ENCODE measurements at regions not wholly inside any gene's neighbourhood (a gene's known extent, or its start where the extent isn't known, plus 50 kb on each side); places are given as distances from the start of the nearest gene placed in this dataset.

- Histone ChIP-seq H3K27ac (ENCODE audit: low read depth, low read length) (no peak overlapping the region), H3K4me3 (ENCODE audit: low read length) (no peak overlapping the region), H3K9me3 (ENCODE audit: control insufficient read depth, low read length) (no peaks in the 10 kb centered on the region), H3K36me3 (ENCODE audit: control insufficient read depth, insufficient read depth, low read length) (no peaks in the 10 kb centered on the region), H3K27me3 (ENCODE audit: control insufficient read depth, insufficient read depth, low read length, poor library complexity, severe bottlenecking) (no peaks in the 10 kb centered on the region), H3K4me1 (ENCODE audit: control insufficient read depth, insufficient read depth, low read length) (peaks cover 4% of the 10 kb centered on the region), H3K9ac (ENCODE audit: extremely low read depth, low read length, poor library complexity, severe bottlenecking) (no peak overlapping the region)
- H3K36me3 Mint-ChIP-seq (ENCODE audit: low read depth), result no peaks in the 10 kb centered on the region
- no peak overlapping the region for H3K27ac Mint-ChIP-seq
- TF ChIP-seq CTCF (conservative IDR thresholded peaks at IDR 0.05), result no peak
- no peak for DNase-seq
- H3K27me3 Mint-ChIP-seq (ENCODE audit: insufficient read depth), result no peaks in the 10 kb centered on the region
- no peaks in the 10 kb centered on the region for H3K9me3 Mint-ChIP-seq
- 92 to 96% methylated on average over 13 to 21 of the region's 21 CpGs for WGBS, 2 experiments (ENCODE audit: insufficient coverage in 1 of 2, insufficient read length in 1 of 2)
- H3K4me3 Mint-ChIP-seq, result no peak overlapping the region
- H3K4me1 Mint-ChIP-seq, result peaks cover 22% of the 10 kb centered on the region
Measured at GRCh38 chr2:120881981-120882788, 146.5 kb downstream of the GLI2 start.

DNA sequence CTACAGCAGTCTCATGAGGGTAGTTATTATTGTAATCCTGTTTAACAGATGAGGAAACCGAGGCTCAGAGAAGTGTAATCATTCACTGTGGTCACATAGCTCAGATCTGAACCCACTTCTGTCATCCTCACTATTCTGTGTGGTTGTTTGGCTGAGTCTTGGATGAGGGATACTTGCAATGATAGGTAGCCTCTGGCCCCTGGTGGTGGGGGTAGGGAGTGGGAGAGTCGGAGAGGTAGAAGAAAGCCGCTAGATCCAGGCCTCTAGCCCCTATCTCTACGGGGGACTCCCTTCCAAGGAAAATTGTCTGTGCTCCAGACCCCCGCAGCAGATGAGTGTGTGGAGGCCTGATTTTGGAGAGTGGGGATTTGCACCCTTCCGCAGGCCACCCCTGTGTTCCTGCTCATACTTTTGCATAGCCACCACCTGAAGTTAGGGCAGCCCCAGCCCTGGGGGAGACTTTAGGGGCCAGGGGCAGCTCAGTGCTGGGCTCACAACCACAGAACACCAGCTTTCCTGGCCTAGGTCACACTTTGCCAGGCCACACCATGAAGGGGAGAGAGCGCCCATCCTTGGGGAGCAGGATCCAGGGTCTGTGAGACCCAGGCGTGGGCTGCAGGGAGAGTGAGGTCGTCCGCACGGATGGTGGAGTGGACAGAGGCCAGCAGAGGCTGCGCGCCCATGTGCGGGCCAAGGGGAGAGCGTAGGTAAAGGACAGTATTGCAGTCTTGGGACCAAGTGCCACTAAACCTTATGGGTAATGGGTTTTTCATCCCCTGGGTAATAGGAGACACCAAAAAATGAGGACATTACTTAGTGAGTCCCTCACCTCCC lies 148.2 kb downstream of the GLI2 start:
- H3K27ac ChIP-seq (ENCODE audit: low read depth, low read length), result no peak overlapping the region
- Mint-ChIP-seq H3K4me3 (no peak overlapping the region), H3K4me1 (peaks cover 36% of the 10 kb centered on the region), H3K27me3 (ENCODE audit: insufficient read depth) (no peaks in the 10 kb centered on the region), H3K27ac (no peak overlapping the region), H3K9me3 (no peaks in the 10 kb centered on the region), H3K36me3 (ENCODE audit: low read depth) (no peaks in the 10 kb centered on the region)
- no peaks in the 10 kb centered on the region for H3K27me3 ChIP-seq (ENCODE audit: control insufficient read depth, insufficient read depth, low read length, poor library complexity, severe bottlenecking)
- peak; percentile 72 for TF ChIP-seq CTCF (conservative IDR thresholded peaks at IDR 0.05)
- DNase-seq, result peak; percentile 80
- H3K36me3 ChIP-seq (ENCODE audit: control insufficient read depth, insufficient read depth, low read length), result no peaks in the 10 kb centered on the region
- H3K9me3 ChIP-seq (ENCODE audit: control insufficient read depth, low read length), result no peaks in the 10 kb centered on the region
- peaks cover 13% of the 10 kb centered on the region for H3K4me1 ChIP-seq (ENCODE audit: control insufficient read depth, insufficient read depth, low read length)
- WGBS, 2 experiments (ENCODE audit: insufficient coverage in 1 of 2, insufficient read length in 1 of 2), result 93% methylated on average over 6 to 15 of the region's 15 CpGs
- no peak overlapping the region for H3K9ac ChIP-seq (ENCODE audit: extremely low read depth, low read length, poor library complexity, severe bottlenecking)
- H3K4me3 ChIP-seq (ENCODE audit: low read length), result no peak overlapping the region

GRCh38 chr2:120884472-120885290 lies 149.0 kb downstream of the GLI2 start:
- no peak for TF ChIP-seq CTCF (conservative IDR thresholded peaks at IDR 0.05)
- H3K27ac ChIP-seq (ENCODE audit: low read depth, low read length), result peak overlapping the region; percentile 53
- no peak overlapping the region for H3K9ac ChIP-seq (ENCODE audit: extremely low read depth, low read length, poor library complexity, severe bottlenecking)
- H3K36me3 Mint-ChIP-seq (ENCODE audit: low read depth), result no peaks in the 10 kb centered on the region
- H3K27me3 ChIP-seq (ENCODE audit: control insufficient read depth, insufficient read depth, low read length, poor library complexity, severe bottlenecking), result no peaks in the 10 kb centered on the region
- H3K27ac Mint-ChIP-seq, result no peak overlapping the region
- peaks cover 13% of the 10 kb centered on the region for H3K4me1 ChIP-seq (ENCODE audit: control insufficient read depth, insufficient read depth, low read length)
- H3K9me3 ChIP-seq (ENCODE audit: control insufficient read depth, low read length), result no peaks in the 10 kb centered on the region
- no peak overlapping the region for H3K4me3 Mint-ChIP-seq
- H3K4me1 Mint-ChIP-seq, result peaks cover 29% of the 10 kb centered on the region
- H3K4me3 ChIP-seq (ENCODE audit: low read length), result no peak overlapping the region
- WGBS, 2 experiments (ENCODE audit: insufficient coverage in 1 of 2, insufficient read length in 1 of 2), result 95 to 97% methylated on average over 5 to 16 of the region's 16 CpGs
- DNase-seq, result no peak
- no peaks in the 10 kb centered on the region for H3K9me3 Mint-ChIP-seq
- no peaks in the 10 kb centered on the region for H3K36me3 ChIP-seq (ENCODE audit: control insufficient read depth, insufficient read depth, low read length)
- no peaks in the 10 kb centered on the region for H3K27me3 Mint-ChIP-seq (ENCODE audit: insufficient read depth)
